A673 (cell line): ENCODE measurements at regions not wholly inside any gene's neighbourhood (a gene's known extent, or its start where the extent isn't known, plus 50 kb on each side); places are given as distances from the start of the nearest gene placed in this dataset.
"Not testable (repeated sequence)": the region's sequence is repeated elsewhere in the genome, so short reads cannot be mapped to it uniquely, and the experiment has no call there.

Source experiments
- BruUV-seq: library from RNA; stranded (reverse); fragments of 400-500 nt; replicated peaks from 2 replicates; lab custom pipeline; 2021; lab: Mats Ljungman, UMichigan
- CTCF ChIA-PET: fragments of 300-600 bp; sonication (Branson Sonifier 250); formaldehyde crosslinking; loops from one replicate; lab custom pipeline; 2022; ENCODE audit warnings: antibody characterized with exemption; lab: Charles Lee
- POLR2A ChIA-PET: fragments of 300-600 bp; sonication (Branson Sonifier 250); formaldehyde crosslinking; loops from one replicate; lab custom pipeline; 2022; ENCODE audit warnings: antibody characterized with exemption; ENCODE audit not compliant: low non-redundant PET; lab: Charles Lee
- DNase-seq: peaks from one replicate; pipeline ENCODE4 v3.0.0-alpha.2; 2015; ENCODE audit warnings: low spot score
- H3K27ac ChIP-seq: fragments of 200-600 bp; sonication (generic); 2 replicates; pipeline ENCODE4 v1.5.1; 2016; ENCODE audit warnings: mixed run types, low read depth, mild to moderate bottlenecking, mixed read lengths, antibody characterized with exemption, low read length; ENCODE audit not compliant: poor library complexity, severe bottlenecking
- H3K27me3 ChIP-seq: fragments of 200-600 bp; sonication (generic); replicated peaks from 2 replicates; pipeline ENCODE4 v1.6.1; 2017; ENCODE audit warnings: mixed run types, low read depth, mild to moderate bottlenecking, mixed read lengths, antibody characterized with exemption, low read length; ENCODE audit not compliant: insufficient read depth, poor library complexity
- H3K36me3 ChIP-seq: fragments of 200-600 bp; sonication (generic); 2 replicates; pipeline ENCODE4 v1.6.1; 2016; ENCODE audit warnings: mixed run types, mild to moderate bottlenecking, mixed read lengths, antibody characterized with exemption, low read length; ENCODE audit not compliant: insufficient read depth, poor library complexity, severe bottlenecking
- H3K4me1 ChIP-seq: fragments of 200-600 bp; sonication (generic); 2 replicates; pipeline ENCODE4 v1.6.1; 2017; ENCODE audit warnings: mixed run types, mild to moderate bottlenecking, mixed read lengths, antibody characterized with exemption, low read length; ENCODE audit not compliant: insufficient read depth, poor library complexity, severe bottlenecking
- H3K4me3 ChIP-seq: fragments of 200-600 bp; sonication (generic); 2 replicates; pipeline ENCODE4 v1.5.1; 2016; ENCODE audit warnings: low read depth, mixed run types, mild to moderate bottlenecking, mixed read lengths, low read length; ENCODE audit not compliant: poor library complexity, severe bottlenecking
- H3K9me3 ChIP-seq: fragments of 200-600 bp; sonication (generic); 2 replicates; pipeline ENCODE4 v1.6.1; 2016; ENCODE audit warnings: mixed run types, low read depth, mild to moderate bottlenecking, mixed read lengths, antibody characterized with exemption, low read length; ENCODE audit not compliant: poor library complexity, severe bottlenecking
- CTCF ChIP-seq: fragments of 300-800, 200-600 bp; sonication (generic); conservative IDR thresholded peaks from 2 replicates; pipeline ENCODE4 v1.5.1; 2017; ENCODE audit warnings: low read depth, mild to moderate bottlenecking, antibody characterized with exemption, low read length, moderate library complexity, mixed read lengths
- EZH2 ChIP-seq: fragments of 200-600 bp; sonication (generic); IDR thresholded peaks from 2 replicates; pipeline ENCODE4 v1.6.1; 2017; ENCODE audit warnings: borderline replicate concordance, low read depth, mild to moderate bottlenecking, mixed read lengths, antibody characterized with exemption, low read length; ENCODE audit not compliant: poor library complexity, severe bottlenecking
- intact Hi-C: fragments of 100-400 bp; cut with micrococcal nuclease; formaldehyde crosslinking; loops from one replicate; pipeline ENCODE4 v1.10.0; 2022; ENCODE audit not compliant: unreplicated experiment

GRCh38 chr3:39644176-39644575 lies 165.2 kb upstream of the MYRIP start:
- no TSS peak for BruUV-seq
- ChIA-PET CTCF (no interaction called here), POLR2A (no interaction called here)
- Histone ChIP-seq H3K4me3 (no peak overlapping the region), H3K36me3 (no peaks in the 10 kb centered on the region), H3K9me3 (no peaks in the 10 kb centered on the region), H3K27me3 (no peaks in the 10 kb centered on the region), H3K27ac (no peak overlapping the region), H3K4me1 (peaks cover 5% of the 10 kb centered on the region)
- intact Hi-C loops: no loop called here
- TF ChIP-seq CTCF (no peak), EZH2 (no peak)
- DNase-seq: no peak

- POLR2A ChIA-PET, BruUV-seq: not testable (repeated sequence)
Measured at GRCh38 chr3:39651256-39651655, 158.2 kb upstream of the MYRIP start.

GRCh38 chr3:39651993-39652739 lies 157.2 kb upstream of the MYRIP start:
- intact Hi-C loops: no loop called here
- TF ChIP-seq EZH2: no peak
- no peak for TF ChIP-seq CTCF

More at GRCh38 chr3:39651256-39651655, 158.2 kb upstream of the MYRIP start:
- H3K27me3 ChIP-seq, DNase-seq, H3K36me3 ChIP-seq, H3K27ac ChIP-seq, CTCF ChIA-PET, intact Hi-C loops, H3K4me3 ChIP-seq, H3K4me1 ChIP-seq, H3K9me3 ChIP-seq: not testable (repeated sequence)

GRCh38 chr3:39655718-39656117 lies 153.7 kb upstream of the MYRIP start:
- CTCF ChIA-PET, BruUV-seq, H3K4me3 ChIP-seq, DNase-seq, H3K27me3 ChIP-seq, H3K27ac ChIP-seq, intact Hi-C loops, H3K36me3 ChIP-seq, H3K9me3 ChIP-seq, H3K4me1 ChIP-seq, POLR2A ChIA-PET: not testable (repeated sequence)

More at GRCh38 chr3:39651993-39652739, 157.2 kb upstream of the MYRIP start:
- POLR2A ChIA-PET: no interaction called here
- no peaks in the 10 kb centered on the region for H3K27me3 ChIP-seq
- no peaks in the 10 kb centered on the region for H3K4me1 ChIP-seq
- no TSS peak for BruUV-seq
- no peak overlapping the region for H3K27ac ChIP-seq
- no peak overlapping the region for H3K4me3 ChIP-seq
- DNase-seq: no peak
- CTCF ChIA-PET: no interaction called here
- no peaks in the 10 kb centered on the region for H3K36me3 ChIP-seq
- H3K9me3 ChIP-seq: no peaks in the 10 kb centered on the region
